OCI-LY1 (cell line): ENCODE measurements at regions not wholly inside any gene's neighbourhood (a gene's known extent, or its start where the extent isn't known, plus 50 kb on each side); places are given as distances from the start of the nearest gene placed in this dataset.

Experiments used
- CTCF ChIP-seq: fragments of 200-600 bp; sonication (generic), shearing (Covaris generic); IDR thresholded peaks from 2 replicates; pipeline ENCODE4 v1.5.1; 2017; ENCODE audit warnings: mild to moderate bottlenecking, antibody characterized with exemption, low read length, moderate library complexity, mixed read lengths
- EZH2 ChIP-seq: fragments of 200-600 bp; sonication (generic), shearing (Covaris generic); IDR thresholded peaks from 2 replicates; pipeline ENCODE4 v1.8.0; 2017; ENCODE audit warnings: borderline replicate concordance, mixed run types, mild to moderate bottlenecking, antibody characterized with exemption, low read length, moderate library complexity, mixed read lengths

GRCh38 chr7:68272507-68272906 is 1275.9 kb downstream of the TYW1 start:
- no peak for TF ChIP-seq CTCF
- TF ChIP-seq EZH2 = no peak
